Loucy (cell line): ENCODE measurements at regions not wholly inside any gene's neighbourhood (a gene's known extent, or its start where the extent isn't known, plus 50 kb on each side); places are given as distances from the start of the nearest gene placed in this dataset.

Source experiments
- CTCF ChIP-seq: fragments of 200-600 bp; sonication (generic); conservative IDR thresholded peaks from 2 replicates; pipeline ENCODE4 v1.5.1; 2014; ENCODE audit warnings: mild to moderate bottlenecking, antibody characterized with exemption, low read length
- EZH2phosphoT487 ChIP-seq: fragments of 200-600 bp; IDR thresholded peaks from 2 replicates; pipeline ENCODE4 v1.6.1; 2018; ENCODE audit warnings: antibody characterized with exemption, mild to moderate bottlenecking, moderate library complexity, borderline replicate concordance

GRCh38 chr9:1514250-1514649 is 464.1 kb downstream of the DMRT2 start:
- TF ChIP-seq CTCF: no peak
- no peak for TF ChIP-seq EZH2phosphoT487
